HEK293 (cell line): ENCODE measurements at regions not wholly inside any gene's neighbourhood (a gene's known extent, or its start where the extent isn't known, plus 50 kb on each side); places are given as distances from the start of the nearest gene placed in this dataset.

Source experiments
- CTCF ChIA-PET: fragments of 350-600 bp; formaldehyde crosslinking; extraction: SDS; loops from one replicate; lab custom pipeline; 2021; ENCODE audit warnings: antibody characterized with exemption; lab: Yijun Ruan, JAX
- POLR2A ChIA-PET: fragments of 300-600 bp; formaldehyde crosslinking; extraction: SDS; loops from one replicate; lab custom pipeline; 2020; ENCODE audit warnings: antibody characterized with exemption, inconsistent platforms; lab: Yijun Ruan, JAX
- H3K27ac ChIP-seq: fragments of 200-500 bp; sonication (Bioruptor generic); 2 replicates; pipeline ENCODE4 v1.5.1; 2014; ENCODE audit warnings: low read depth, low read length, control low read depth, inconsistent platforms; ENCODE audit errors: extremely low read depth
- H3K36me3 ChIP-seq, 2 experiments: fragments of 200-500 bp in 1 of 2; sonication (Bioruptor generic) in 1 of 2; 1 replicate in 1 of 2; 2 replicates in 1 of 2; pipeline ENCODE4 v1.5.1; 2014 to 2017; ENCODE audit warnings: inconsistent platforms in 2 of 2, low read length in 2 of 2; ENCODE audit not compliant: control insufficient read depth in 2 of 2, insufficient read depth in 1 of 2
- H3K4me1 ChIP-seq: fragments of 200-500 bp; sonication (Bioruptor generic); 2 replicates; pipeline ENCODE4 v1.5.1; 2014; ENCODE audit warnings: mild to moderate bottlenecking, low read length, inconsistent platforms; ENCODE audit not compliant: control insufficient read depth, insufficient read depth
- H3K4me3 ChIP-seq: 2 replicates; pipeline ENCODE4 v1.5.1; 2011; ENCODE audit warnings: low read depth, mild to moderate bottlenecking, control low read depth, low read length, moderate library complexity
- H3K9me3 ChIP-seq: fragments of 200-500 bp; sonication (Bioruptor generic); 2 replicates; pipeline ENCODE4 v1.5.1; 2014; ENCODE audit warnings: low read depth, low read length, inconsistent platforms; ENCODE audit not compliant: control insufficient read depth, insufficient read depth
- GLIS1 ChIP-seq: fragments of 450-650 bp; formaldehyde crosslinking; IDR thresholded peaks from 2 replicates; pipeline ENCODE4 v1.5.1; 2016; ENCODE audit warnings: missing biosample characterization, missing genetic modification characterization
- OSR2 ChIP-seq: fragments of 450-650 bp; formaldehyde crosslinking; IDR thresholded peaks from 2 replicates; pipeline ENCODE4 v1.5.1; 2016; ENCODE audit warnings: missing biosample characterization, missing genetic modification characterization
- REPIN1 ChIP-seq: fragments of 450-650 bp; formaldehyde crosslinking; IDR thresholded peaks from 2 replicates; pipeline ENCODE4 v1.5.1; 2017; ENCODE audit warnings: missing biosample characterization, missing genetic modification characterization, low read depth
- SETDB1 ChIP-seq: IDR thresholded peaks from one replicate; pipeline ENCODE4 v1.6.1; 2017; ENCODE audit warnings: mild to moderate bottlenecking, low read length, moderate library complexity, mixed read lengths; ENCODE audit not compliant: insufficient read length
- ZBTB17 ChIP-seq: fragments of 450-650 bp; formaldehyde crosslinking; IDR thresholded peaks from 2 replicates; pipeline ENCODE4 v1.5.1; 2016; ENCODE audit warnings: missing biosample characterization, missing genetic modification characterization
- ZBTB8A ChIP-seq: fragments of 450-650 bp; formaldehyde crosslinking; IDR thresholded peaks from 2 replicates; pipeline ENCODE4 v1.5.1; 2016; ENCODE audit warnings: missing biosample characterization, missing genetic modification characterization
- ZFP3 ChIP-seq: fragments of 450-650 bp; formaldehyde crosslinking; IDR thresholded peaks from 2 replicates; pipeline ENCODE4 v1.5.1; 2016; ENCODE audit warnings: low read depth, missing biosample characterization, missing genetic modification characterization
- ZNF311 ChIP-seq: fragments of 450-650 bp; formaldehyde crosslinking; IDR thresholded peaks from 2 replicates; pipeline ENCODE4 v1.5.1; 2017; ENCODE audit warnings: missing biosample characterization, missing genetic modification characterization, borderline replicate concordance
- ZNF324 ChIP-seq: fragments of 450-650 bp; formaldehyde crosslinking; IDR thresholded peaks from 2 replicates; pipeline ENCODE4 v1.5.1; 2016; ENCODE audit warnings: missing biosample characterization, missing genetic modification characterization
- ZNF366 ChIP-seq: fragments of 450-650 bp; formaldehyde crosslinking; conservative IDR thresholded peaks from 2 replicates; pipeline ENCODE4 v1.5.1; 2016; ENCODE audit warnings: missing biosample characterization, missing genetic modification characterization
- ZNF416 ChIP-seq: fragments of 450-650 bp; formaldehyde crosslinking; IDR thresholded peaks from 2 replicates; pipeline ENCODE4 v1.5.1; 2016; ENCODE audit warnings: missing biosample characterization, missing genetic modification characterization
- ZNF433 ChIP-seq: fragments of 450-650 bp; formaldehyde crosslinking; IDR thresholded peaks from 2 replicates; pipeline ENCODE4 v1.5.1; 2016; ENCODE audit warnings: missing biosample characterization, missing genetic modification characterization, low read depth
- ZNF48 ChIP-seq: fragments of 450-650 bp; formaldehyde crosslinking; IDR thresholded peaks from 2 replicates; pipeline ENCODE4 v1.5.1; 2016; ENCODE audit warnings: missing biosample characterization, missing genetic modification characterization
- ZNF585B ChIP-seq: fragments of 450-650 bp; formaldehyde crosslinking; IDR thresholded peaks from 2 replicates; pipeline ENCODE4 v1.5.1; 2016; ENCODE audit warnings: missing biosample characterization, missing genetic modification characterization
- ZNF623 ChIP-seq: fragments of 450-650 bp; formaldehyde crosslinking; IDR thresholded peaks from 2 replicates; pipeline ENCODE4 v1.5.1; 2016; ENCODE audit warnings: missing biosample characterization, missing genetic modification characterization
- TF ChIP-seq, protein P1 (sequence below): fragments of 450-650 bp; formaldehyde crosslinking; IDR thresholded peaks from 2 replicates; pipeline ENCODE4 v1.5.1; 2016; ENCODE audit warnings: missing biosample characterization, missing genetic modification characterization
- TF ChIP-seq, protein P2 (sequence below): fragments of 450-650 bp; IDR thresholded peaks from 2 replicates; pipeline ENCODE4 v1.5.1; 2018; ENCODE audit warnings: missing biosample characterization, missing genetic modification characterization
- TF ChIP-seq, protein P3 (sequence below): fragments of 450-650 bp; IDR thresholded peaks from 2 replicates; pipeline ENCODE4 v1.5.1; 2018; ENCODE audit warnings: missing biosample characterization, mild to moderate bottlenecking, missing genetic modification characterization
- TF ChIP-seq, protein P4 (sequence below): fragments of 450-650 bp; formaldehyde crosslinking; IDR thresholded peaks from 2 replicates; pipeline ENCODE4 v1.5.1; 2016; ENCODE audit warnings: missing biosample characterization, missing genetic modification characterization, borderline replicate concordance
- TF ChIP-seq, protein P5 (sequence below): fragments of 450-650 bp; formaldehyde crosslinking; IDR thresholded peaks from 2 replicates; pipeline ENCODE4 v1.5.1; 2017; ENCODE audit warnings: missing biosample characterization, missing genetic modification characterization
- TF ChIP-seq, protein P6 (sequence below): fragments of 450-650 bp; formaldehyde crosslinking; IDR thresholded peaks from 2 replicates; pipeline ENCODE4 v1.5.0; 2017; ENCODE audit warnings: missing biosample characterization, missing genetic modification characterization, borderline replicate concordance

DNA sequence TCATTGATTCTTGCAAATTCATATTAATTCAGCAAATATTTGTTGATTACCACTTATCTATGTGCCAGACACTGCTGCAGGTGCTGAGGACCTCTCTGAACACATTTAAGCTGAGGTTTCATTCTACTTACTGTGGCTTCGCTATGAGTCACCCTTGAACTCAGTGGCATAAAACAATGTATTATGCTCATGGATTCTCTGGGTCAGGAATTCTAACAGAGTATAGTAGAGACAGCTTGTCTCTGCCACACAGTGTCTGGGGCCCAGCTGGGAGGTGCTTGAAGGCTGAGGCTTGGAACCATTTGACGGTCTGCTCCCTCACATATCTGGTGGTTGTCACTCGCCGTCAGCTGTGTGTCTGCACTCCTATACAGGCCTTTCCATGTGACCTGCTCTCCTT, 124.3 kb upstream of the NR3C1 start (continued):
- TF ChIP-seq, protein P1, sequence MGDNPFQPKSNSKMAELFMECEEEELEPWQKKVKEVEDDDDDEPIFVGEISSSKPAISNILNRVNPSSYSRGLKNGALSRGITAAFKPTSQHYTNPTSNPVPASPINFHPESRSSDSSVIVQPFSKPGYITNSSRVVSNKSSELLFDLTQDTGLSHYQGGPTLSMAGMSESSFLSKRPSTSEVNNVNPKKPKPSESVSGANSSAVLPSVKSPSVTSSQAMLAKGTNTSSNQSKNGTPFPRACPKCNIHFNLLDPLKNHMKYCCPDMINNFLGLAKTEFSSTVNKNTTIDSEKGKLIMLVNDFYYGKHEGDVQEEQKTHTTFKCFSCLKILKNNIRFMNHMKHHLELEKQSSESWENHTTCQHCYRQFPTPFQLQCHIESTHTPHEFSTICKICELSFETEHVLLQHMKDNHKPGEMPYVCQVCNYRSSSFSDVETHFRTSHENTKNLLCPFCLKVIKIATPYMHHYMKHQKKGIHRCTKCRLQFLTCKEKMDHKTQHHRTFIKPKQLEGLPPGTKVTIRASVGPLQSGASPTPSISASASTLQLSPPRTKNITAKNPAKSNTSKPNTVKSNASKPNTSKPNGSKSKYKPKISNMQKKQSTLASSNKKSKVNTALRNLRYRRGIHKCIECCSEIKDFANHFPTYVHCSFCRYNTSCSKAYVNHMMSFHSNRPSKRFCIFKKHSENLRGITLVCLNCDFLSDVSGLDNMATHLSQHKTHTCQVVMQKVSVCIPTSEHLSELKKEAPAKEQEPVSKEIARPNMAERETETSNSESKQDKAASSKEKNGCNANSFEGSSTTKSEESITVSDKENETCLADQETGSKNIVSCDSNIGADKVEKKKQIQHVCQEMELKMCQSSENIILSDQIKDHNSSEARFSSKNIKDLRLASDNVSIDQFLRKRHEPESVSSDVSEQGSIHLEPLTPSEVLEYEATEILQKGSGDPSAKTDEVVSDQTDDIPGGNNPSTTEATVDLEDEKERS, result no peak
- TF ChIP-seq SETDB1, result no peak
- TF ChIP-seq, protein P2, sequence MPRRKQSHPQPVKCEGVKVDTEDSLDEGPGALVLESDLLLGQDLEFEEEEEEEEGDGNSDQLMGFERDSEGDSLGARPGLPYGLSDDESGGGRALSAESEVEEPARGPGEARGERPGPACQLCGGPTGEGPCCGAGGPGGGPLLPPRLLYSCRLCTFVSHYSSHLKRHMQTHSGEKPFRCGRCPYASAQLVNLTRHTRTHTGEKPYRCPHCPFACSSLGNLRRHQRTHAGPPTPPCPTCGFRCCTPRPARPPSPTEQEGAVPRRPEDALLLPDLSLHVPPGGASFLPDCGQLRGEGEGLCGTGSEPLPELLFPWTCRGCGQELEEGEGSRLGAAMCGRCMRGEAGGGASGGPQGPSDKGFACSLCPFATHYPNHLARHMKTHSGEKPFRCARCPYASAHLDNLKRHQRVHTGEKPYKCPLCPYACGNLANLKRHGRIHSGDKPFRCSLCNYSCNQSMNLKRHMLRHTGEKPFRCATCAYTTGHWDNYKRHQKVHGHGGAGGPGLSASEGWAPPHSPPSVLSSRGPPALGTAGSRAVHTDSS (tag by site-specific recombination), result no peak
- TF ChIP-seq OSR2, result no peak
- no peak for TF ChIP-seq ZFP3 (tag by site-specific recombination)
- no peak for TF ChIP-seq ZBTB17 (tag by site-specific recombination)
- no peak for TF ChIP-seq ZNF623 (tag by site-specific recombination)
- no peak for TF ChIP-seq ZNF416 (tag by site-specific recombination)
- no peak for TF ChIP-seq ZNF585B (tag by site-specific recombination)
- no peak for TF ChIP-seq REPIN1 (tag by site-specific recombination)

DNA sequence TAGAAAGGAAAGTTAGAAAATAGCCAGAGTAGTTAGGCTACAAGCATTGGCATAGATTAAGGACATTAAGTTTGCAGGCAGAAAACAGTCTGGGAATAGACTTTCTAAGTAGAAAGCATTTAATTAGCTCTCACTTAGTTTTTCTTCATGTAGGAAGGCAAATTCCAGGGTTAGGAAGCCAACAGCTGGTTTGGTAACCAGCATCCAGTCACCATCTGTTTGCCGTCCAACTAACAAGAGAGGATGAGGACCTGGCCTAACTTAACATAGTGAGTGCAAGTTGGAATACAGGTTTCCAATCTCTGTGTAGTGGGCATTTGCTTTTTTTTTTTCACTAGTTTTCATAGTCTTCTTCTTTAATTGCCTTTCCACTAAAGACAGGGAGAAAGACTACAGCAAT, 121.7 kb upstream of the NR3C1 start:
- no peaks in the 10 kb centered on the region for H3K4me1 ChIP-seq
- H3K4me3 ChIP-seq, result no peak overlapping the region
- CTCF ChIA-PET, result no interaction called here
- POLR2A ChIA-PET, result no interaction called here
- H3K27ac ChIP-seq, result no peak overlapping the region
- TF ChIP-seq, protein P3, sequence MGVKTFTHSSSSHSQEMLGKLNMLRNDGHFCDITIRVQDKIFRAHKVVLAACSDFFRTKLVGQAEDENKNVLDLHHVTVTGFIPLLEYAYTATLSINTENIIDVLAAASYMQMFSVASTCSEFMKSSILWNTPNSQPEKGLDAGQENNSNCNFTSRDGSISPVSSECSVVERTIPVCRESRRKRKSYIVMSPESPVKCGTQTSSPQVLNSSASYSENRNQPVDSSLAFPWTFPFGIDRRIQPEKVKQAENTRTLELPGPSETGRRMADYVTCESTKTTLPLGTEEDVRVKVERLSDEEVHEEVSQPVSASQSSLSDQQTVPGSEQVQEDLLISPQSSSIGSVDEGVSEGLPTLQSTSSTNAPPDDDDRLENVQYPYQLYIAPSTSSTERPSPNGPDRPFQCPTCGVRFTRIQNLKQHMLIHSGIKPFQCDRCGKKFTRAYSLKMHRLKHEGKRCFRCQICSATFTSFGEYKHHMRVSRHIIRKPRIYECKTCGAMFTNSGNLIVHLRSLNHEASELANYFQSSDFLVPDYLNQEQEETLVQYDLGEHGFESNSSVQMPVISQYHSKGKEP (tag by site-specific recombination), result no peak
- TF ChIP-seq, protein P4, sequence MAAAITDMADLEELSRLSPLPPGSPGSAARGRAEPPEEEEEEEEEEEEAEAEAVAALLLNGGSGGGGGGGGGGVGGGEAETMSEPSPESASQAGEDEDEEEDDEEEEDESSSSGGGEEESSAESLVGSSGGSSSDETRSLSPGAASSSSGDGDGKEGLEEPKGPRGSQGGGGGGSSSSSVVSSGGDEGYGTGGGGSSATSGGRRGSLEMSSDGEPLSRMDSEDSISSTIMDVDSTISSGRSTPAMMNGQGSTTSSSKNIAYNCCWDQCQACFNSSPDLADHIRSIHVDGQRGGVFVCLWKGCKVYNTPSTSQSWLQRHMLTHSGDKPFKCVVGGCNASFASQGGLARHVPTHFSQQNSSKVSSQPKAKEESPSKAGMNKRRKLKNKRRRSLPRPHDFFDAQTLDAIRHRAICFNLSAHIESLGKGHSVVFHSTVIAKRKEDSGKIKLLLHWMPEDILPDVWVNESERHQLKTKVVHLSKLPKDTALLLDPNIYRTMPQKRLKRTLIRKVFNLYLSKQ, result no peak
- no peak for TF ChIP-seq ZNF311 (tag by site-specific recombination)
- TF ChIP-seq ZNF324 (tag by site-specific recombination), result no peak
- TF ChIP-seq, protein P5, sequence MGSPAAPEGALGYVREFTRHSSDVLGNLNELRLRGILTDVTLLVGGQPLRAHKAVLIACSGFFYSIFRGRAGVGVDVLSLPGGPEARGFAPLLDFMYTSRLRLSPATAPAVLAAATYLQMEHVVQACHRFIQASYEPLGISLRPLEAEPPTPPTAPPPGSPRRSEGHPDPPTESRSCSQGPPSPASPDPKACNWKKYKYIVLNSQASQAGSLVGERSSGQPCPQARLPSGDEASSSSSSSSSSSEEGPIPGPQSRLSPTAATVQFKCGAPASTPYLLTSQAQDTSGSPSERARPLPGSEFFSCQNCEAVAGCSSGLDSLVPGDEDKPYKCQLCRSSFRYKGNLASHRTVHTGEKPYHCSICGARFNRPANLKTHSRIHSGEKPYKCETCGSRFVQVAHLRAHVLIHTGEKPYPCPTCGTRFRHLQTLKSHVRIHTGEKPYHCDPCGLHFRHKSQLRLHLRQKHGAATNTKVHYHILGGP (tag by site-specific recombination), result no peak
- TF ChIP-seq ZNF366 (tag by site-specific recombination), result no peak
- no peak for TF ChIP-seq ZBTB8A
- no peak for TF ChIP-seq ZNF623 (tag by site-specific recombination)
- no peak for TF ChIP-seq GLIS1 (tag by site-specific recombination)
- no peak for TF ChIP-seq ZNF48 (tag by site-specific recombination)
- TF ChIP-seq, protein P6, sequence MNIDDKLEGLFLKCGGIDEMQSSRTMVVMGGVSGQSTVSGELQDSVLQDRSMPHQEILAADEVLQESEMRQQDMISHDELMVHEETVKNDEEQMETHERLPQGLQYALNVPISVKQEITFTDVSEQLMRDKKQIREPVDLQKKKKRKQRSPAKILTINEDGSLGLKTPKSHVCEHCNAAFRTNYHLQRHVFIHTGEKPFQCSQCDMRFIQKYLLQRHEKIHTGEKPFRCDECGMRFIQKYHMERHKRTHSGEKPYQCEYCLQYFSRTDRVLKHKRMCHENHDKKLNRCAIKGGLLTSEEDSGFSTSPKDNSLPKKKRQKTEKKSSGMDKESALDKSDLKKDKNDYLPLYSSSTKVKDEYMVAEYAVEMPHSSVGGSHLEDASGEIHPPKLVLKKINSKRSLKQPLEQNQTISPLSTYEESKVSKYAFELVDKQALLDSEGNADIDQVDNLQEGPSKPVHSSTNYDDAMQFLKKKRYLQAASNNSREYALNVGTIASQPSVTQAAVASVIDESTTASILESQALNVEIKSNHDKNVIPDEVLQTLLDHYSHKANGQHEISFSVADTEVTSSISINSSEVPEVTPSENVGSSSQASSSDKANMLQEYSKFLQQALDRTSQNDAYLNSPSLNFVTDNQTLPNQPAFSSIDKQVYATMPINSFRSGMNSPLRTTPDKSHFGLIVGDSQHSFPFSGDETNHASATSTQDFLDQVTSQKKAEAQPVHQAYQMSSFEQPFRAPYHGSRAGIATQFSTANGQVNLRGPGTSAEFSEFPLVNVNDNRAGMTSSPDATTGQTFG, result no peak
- TF ChIP-seq ZNF433 (tag by site-specific recombination), result no peak
- H3K9me3 ChIP-seq, result no peaks in the 10 kb centered on the region
- no peaks in the 10 kb centered on the region for H3K36me3 ChIP-seq
